ENCODE measurements at regions not wholly inside any gene's neighbourhood (a gene's known extent, or its start where the extent isn't known, plus 50 kb on each side); places are given as distances from the start of the nearest gene placed in this dataset.

- DNase-seq (ENCODE audit: low read depth): no peak
These were observed 880.6 kb downstream of the TSN start for GRCh38 chr2:122636097-122636496.

- no peak for DNase-seq (ENCODE audit: low read depth)
These were observed 883.7 kb downstream of the TSN start for GRCh38 chr2:122639176-122639575.

DNA sequence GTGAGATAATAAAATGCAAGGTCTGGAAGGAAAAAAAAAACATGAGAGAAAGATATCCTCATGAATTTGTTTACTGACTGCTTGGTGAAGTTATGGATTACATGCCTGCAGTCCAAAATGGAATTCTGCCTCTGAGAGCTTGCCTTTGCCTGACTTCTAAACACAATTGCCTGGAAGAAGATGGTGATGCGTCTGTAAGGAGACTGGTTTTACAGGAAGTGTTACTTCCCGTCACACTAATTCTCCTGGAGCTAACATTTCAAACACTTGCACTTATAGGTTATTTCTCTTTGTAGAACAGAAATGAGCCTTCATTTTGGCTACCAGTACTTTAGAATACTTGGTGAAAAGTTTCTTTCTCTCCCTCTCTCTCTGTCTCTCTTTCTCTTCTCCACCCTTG is 884.3 kb downstream of the TSN start:
- DNase-seq (ENCODE audit: low read depth): no peak

DNA sequence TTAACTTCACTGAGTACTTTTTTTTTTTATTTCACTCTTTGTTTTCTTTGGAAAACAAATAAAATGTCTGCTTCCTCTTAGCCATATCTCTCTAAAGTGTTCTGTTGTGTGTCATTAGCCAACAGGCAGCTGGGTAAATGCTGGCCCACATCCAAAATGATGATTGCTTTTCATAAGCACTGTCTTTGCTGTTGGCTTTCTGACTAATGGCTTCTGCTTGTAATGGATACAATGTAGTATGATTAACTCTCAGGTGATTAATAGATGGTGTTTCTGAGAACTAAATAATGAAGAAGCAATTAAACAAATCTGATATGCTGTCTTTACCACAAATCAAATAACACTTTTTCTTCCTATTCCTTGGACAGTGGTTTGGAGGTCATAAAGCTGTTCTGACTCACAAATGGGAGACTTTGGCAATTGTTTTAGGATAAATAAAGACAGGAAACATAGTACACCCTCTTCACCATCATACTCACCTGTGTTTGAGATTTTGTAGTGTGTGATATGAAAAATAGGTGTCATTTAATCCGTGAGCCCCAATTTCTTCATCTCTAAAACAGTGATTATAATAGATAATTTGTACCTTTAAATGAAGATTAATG is 888.4 kb downstream of the TSN start:
- no peak for DNase-seq (ENCODE audit: low read depth)

GRCh38 chr2:122651236-122651635 is 895.8 kb downstream of the TSN start:
- no peak for DNase-seq (ENCODE audit: low read depth)

GRCh38 chr2:122651780-122652179 is 896.3 kb downstream of the TSN start:
- no peak for DNase-seq (ENCODE audit: low read depth)

GRCh38 chr2:122652670-122653069 is 897.2 kb downstream of the TSN start:
- DNase-seq (ENCODE audit: low read depth): no peak

GRCh38 chr2:122656403-122656802 is 901.0 kb downstream of the TSN start:
- DNase-seq (ENCODE audit: low read depth): no peak

DNA sequence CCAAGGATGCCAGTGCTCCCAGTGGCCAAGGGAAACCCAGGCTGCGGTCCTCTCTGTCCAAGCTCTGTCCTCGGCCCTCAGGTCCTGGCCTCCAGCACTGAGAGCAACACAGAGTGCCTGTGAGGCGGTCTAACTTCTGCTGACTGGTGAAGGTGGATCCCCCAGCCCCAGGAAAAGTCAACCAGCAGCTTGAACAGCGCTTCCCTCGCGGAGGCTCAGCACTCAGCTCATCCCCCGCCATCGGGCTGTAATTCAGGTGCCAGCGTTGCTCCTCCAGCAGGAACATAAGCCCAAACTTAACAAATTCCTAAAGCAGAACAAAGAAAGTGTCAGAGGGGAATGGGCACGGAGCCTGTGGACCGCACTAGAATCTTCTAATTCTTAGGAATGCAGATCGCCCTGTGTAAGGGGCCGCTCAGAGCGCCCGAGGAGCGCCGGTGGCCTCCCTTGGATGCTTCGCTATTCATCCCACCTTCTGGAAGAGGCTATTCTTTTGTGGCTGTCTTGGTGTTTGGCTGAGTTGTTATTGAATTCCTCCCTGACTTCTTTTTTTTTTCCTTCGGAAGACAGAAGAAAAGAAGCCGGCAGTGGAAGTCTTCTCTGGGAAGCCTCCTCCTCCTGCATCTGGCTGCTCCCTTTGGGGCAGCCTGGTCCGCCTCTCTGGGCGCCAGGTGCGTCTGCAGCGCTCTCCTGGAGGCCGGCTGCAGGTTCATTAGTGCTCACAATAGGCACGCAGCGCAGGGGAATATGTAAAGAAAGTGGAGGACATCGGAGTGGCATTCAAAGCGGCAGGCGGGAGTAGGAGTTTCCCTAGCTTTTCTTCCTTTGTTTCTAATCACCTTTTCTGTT is 905.6 kb downstream of the TSN start:
- no peak for DNase-seq (ENCODE audit: low read depth)

DNA sequence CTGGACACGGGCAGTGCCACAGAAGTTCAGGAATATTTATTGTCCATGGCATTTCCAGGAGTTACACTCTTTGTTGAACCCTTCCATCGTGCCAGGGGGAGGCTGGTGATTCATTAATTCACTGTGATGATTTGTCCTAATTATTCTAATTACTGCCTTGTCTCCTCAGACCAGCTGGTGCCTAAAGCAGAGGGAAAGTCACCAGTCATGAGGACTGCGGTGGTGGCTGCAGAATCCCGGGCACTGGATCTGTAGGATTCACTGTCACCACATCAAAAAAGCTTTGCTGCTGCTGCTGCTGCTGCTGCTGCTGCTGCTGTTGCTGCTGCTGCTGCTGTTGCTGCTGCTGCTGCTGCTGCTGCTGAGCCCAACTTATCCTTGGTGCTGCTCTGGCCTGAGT is 908.2 kb downstream of the TSN start:
- no peak for DNase-seq (ENCODE audit: low read depth)

- no peak for DNase-seq (ENCODE audit: low read depth)
These were observed 914.2 kb downstream of the TSN start for GRCh38 chr2:122669627-122670026.

DNA sequence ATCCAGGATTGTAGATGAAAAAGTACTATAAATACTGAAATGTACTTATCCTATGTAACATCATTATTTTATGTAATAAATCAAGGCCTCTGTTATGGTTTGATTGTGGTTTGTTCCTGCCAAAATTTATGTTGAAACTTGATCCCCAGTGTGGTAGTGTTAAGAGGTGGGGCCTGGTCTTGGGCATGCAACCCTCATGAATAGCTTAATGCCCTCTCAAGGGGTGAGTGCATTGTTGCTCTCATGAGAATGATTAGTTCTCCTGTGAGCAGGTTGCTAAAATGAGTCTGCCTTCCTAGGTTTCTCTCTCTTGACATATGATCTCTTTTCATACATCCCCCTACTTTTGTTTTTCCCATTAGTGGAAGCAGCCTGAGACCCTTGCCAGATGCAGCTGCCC is 915.4 kb downstream of the TSN start:
- DNase-seq (ENCODE audit: low read depth): no peak

DNA sequence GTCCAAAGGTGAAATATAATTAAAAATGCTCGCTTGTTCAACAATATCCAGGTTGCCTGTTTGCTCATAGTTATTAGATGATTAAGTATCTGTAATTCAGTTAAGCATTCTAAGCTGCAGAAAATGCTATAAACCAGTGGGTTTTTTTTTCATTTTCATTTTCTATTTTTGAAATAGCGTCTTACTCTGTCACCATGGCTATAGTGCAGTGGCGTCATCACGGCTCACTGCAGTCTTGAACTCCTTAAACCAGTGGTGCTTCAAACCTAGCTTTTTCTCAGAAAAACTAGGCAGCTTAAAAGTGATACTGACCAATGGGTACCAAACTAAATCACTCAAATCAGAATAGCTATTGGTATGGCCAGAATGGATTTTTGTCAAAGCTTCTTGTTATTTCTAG is 925.2 kb downstream of the TSN start:
- DNase-seq (ENCODE audit: low read depth): no peak

GRCh38 chr2:122681626-122682025 is 926.2 kb downstream of the TSN start:
- no peak for DNase-seq (ENCODE audit: low read depth)

- no peak for DNase-seq (ENCODE audit: low read depth)
These were observed 926.9 kb downstream of the TSN start for GRCh38 chr2:122682356-122682755.

DNA sequence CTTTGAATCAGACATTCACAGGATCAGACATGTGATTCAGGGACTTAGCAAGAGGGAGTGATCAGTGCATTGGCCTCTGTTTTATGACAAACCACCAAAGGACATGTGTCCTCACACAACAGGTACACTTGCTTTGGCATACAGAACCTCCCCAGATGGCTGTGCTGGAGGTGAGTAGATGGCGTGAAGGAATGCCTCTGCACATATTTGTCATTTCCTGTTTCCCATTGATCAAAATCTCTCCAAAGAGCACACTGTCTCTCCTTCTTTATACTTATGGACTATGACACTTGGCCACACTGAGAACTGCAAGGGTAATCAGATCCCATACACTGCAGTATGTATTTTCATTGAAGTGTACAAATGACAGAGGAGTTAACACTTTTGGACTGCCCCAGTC is 927.6 kb downstream of the TSN start:
- DNase-seq (ENCODE audit: low read depth): no peak

DNA sequence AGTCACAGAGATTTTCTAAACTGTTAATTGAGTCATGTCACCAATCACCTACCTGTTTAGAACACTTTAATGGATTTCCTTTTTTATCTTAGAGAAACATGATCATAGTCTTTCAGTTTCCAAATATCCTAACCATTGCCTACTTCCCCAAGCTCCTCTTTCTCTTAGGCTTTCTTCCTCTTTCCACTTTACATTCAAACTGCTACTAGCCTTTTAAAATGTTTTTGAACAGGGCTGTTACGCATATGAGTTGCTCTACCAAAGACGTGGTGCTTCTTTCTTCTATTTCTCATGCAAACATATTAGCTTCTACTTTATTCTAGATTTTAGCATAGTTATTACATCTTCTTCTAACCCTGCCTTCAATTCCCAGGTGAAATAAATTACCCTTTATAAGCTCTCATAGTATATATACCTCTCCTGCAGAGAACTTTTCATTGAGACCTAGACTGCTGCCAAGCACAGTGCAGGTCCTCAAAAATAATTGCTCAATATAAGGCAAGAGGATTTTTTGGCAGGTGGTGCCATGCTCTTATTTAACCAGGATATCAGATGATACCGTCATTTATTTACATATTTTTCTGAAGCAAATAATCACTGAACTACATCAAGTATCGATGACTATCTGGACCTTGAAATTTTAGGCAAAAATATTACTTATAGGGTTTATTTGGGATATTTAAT is 937.1 kb downstream of the TSN start:
- no peak for DNase-seq (ENCODE audit: low read depth)

DNA sequence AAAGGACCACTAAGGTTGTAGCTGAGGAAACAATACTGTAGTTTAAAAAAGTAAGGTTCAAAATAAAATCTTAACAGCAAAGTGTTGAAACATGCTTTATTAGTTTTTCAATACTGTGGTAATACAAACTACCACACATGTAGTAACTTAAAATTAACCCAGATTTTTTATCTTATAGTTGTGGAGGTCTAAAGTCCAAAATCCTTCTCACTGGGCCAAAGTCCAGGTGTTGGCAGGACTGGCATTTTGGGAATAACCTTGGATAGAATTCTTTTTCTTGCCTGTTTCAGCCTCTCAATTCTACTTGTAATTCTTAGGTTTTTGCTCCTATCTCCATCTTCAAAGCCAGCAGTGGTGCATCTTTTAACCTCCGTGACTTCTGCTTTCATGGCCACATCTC is 942.0 kb downstream of the TSN start:
- no peak for DNase-seq (ENCODE audit: low read depth)

- no peak for DNase-seq (ENCODE audit: low read depth)
These were observed 948.2 kb downstream of the TSN start for GRCh38 chr2:122703676-122704075.

DNA sequence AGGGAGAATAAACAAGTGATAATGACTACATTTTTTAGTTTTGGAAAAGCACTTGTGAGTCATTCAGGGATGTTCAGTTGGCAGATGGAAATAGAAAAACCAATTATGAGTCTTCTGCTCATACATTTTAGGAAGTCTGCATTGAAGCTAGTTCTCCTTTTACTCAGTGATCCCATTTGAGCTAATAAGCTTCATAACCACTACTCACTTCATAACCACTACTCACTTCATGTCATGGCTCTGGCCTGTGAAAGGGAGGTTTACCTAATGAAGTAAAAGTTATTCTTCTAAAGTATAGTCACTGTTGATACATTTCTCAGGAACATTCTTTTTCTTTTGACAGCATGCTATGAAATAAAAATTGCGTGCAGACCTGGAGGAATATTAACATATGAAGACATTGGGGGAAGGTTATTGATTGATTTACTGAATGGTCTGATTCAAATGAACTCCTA is 948.7 kb downstream of the TSN start:
- DNase-seq (ENCODE audit: low read depth): no peak

GRCh38 chr2:122705746-122706145 is 950.3 kb downstream of the TSN start:
- no peak for DNase-seq (ENCODE audit: low read depth)

DNA sequence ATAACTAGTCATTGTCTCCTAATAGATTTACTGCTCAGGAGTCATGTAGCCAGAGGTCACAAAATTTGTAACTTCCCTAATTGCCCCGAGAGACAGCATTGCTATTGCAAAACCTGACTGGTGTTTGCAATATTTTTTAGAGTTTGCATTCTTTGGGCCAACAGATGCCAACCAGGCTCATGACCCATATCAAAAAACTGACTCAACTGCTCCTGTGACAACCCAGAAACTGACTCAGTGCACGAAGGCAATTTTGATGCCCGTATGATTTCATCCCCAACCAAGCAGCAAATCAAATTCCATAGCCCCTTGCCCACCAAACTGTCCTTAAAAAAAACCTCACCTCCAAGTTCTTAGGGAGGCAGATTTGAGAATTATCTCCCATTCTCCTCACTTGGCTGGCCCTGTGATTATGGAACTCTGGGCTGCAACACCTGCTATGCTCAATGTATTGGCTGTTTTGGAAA is 951.3 kb downstream of the TSN start:
- no peak for DNase-seq (ENCODE audit: low read depth)

- DNase-seq (ENCODE audit: low read depth): no peak
These were observed 951.9 kb downstream of the TSN start for GRCh38 chr2:122707224-122707824.
